HCT116 (cell line): ENCODE measurements at regions not wholly inside any gene's neighbourhood (a gene's known extent, or its start where the extent isn't known, plus 50 kb on each side); places are given as distances from the start of the nearest gene placed in this dataset.

Experiments
- ATAC-seq: fragments of 200-7000 bp; cut with Tn5 transposase; 2 replicates; pipeline ENCODE4 v1.9.1; 2020; ENCODE audit warnings: mild to moderate bottlenecking, moderate library complexity
- BruUV-seq: library from RNA; stranded (reverse); fragments of 400-500 nt; replicated peaks from 2 replicates; lab custom pipeline; 2021; lab: Mats Ljungman, UMichigan
- CTCF ChIA-PET: fragments of 300-600 bp; sonication (Branson Sonifier 250); formaldehyde crosslinking; loops from one replicate; lab custom pipeline; 2021; ENCODE audit warnings: antibody characterized with exemption; lab: Charles Lee
- POLR2A ChIA-PET: fragments of 300-600, 350-600 bp; sonication (Branson Sonifier 250); formaldehyde crosslinking; loops from one replicate; lab custom pipeline; 2021; ENCODE audit warnings: antibody characterized with exemption; lab: Charles Lee
- RAD21 ChIA-PET, 2 experiments: fragments of 300-600 bp; sonication (Branson Sonifier 250); formaldehyde crosslinking; loops; one replicate each; lab custom pipeline; 2023; ENCODE audit warnings: low total read pairs in 2 of 2; ENCODE audit not compliant: uncharacterized antibody in 2 of 2, unreplicated experiment in 2 of 2, low non-redundant PET in 1 of 2; lab: Charles Lee
- DNase-seq: peaks from one replicate; pipeline ENCODE4 v3.0.0-alpha.2; 2010; ENCODE audit warnings: low read depth, low spot score
- H2AFZ ChIP-seq: fragments of 200-600 bp; shearing (Covaris generic), sonication (generic); 2 replicates; pipeline ENCODE4 v1.6.1; 2017; ENCODE audit warnings: low read depth, mixed run types, mixed read lengths, antibody characterized with exemption, low read length; ENCODE audit not compliant: poor library complexity, severe bottlenecking
- H3K27ac ChIP-seq: 2 replicates; pipeline ENCODE4 v1.5.1; 2012; ENCODE audit warnings: low read depth, low read length
- H3K27me3 ChIP-seq: fragments of 200-600 bp; sonication (generic); 2 replicates; pipeline ENCODE4 v1.6.1; 2016; ENCODE audit warnings: mixed run types, low read length, mixed read lengths; ENCODE audit not compliant: insufficient read depth
- H3K36me3 ChIP-seq, 2 experiments: fragments of 200-500 bp in 1 of 2; fragments of 200-600 bp in 1 of 2; sonication (Bioruptor generic) in 1 of 2; sonication (generic) in 1 of 2; 2 replicates each; pipeline versions ENCODE4 v1.5.1 to v1.6.1; 2014 to 2016; ENCODE audit warnings: low read length in 2 of 2, inconsistent platforms in 1 of 2, mixed read lengths in 1 of 2, mixed run types in 1 of 2; ENCODE audit not compliant: insufficient read depth in 2 of 2, control insufficient read depth in 1 of 2
- H3K4me1 ChIP-seq, 2 experiments: fragments of 200-600 bp in 1 of 2; sonication (generic) in 1 of 2; 2 replicates each; pipeline versions ENCODE4 v1.5.1 to v1.6.1; 2012 to 2017; ENCODE audit warnings: low read length in 2 of 2, inconsistent platforms in 1 of 2, mild to moderate bottlenecking in 1 of 2, mixed read lengths in 1 of 2, mixed run types in 1 of 2, moderate library complexity in 1 of 2; ENCODE audit not compliant: insufficient read depth in 2 of 2, control insufficient read depth in 1 of 2
- H3K4me2 ChIP-seq: fragments of 200-600 bp; sonication (generic); 2 replicates; pipeline ENCODE4 v1.6.1; 2017; ENCODE audit warnings: mixed run types, low read length, mixed read lengths
- H3K4me3 ChIP-seq, 2 experiments: fragments of 200-600 bp in 1 of 2; sonication (generic) in 1 of 2; replicated peaks in 1 of 2; 2 replicates each; pipeline ENCODE4 v1.5.1; 2011 to 2016; ENCODE audit warnings: low read length in 2 of 2, control low read depth in 1 of 2, low read depth in 1 of 2, mild to moderate bottlenecking in 1 of 2, mixed read lengths in 1 of 2, mixed run types in 1 of 2
- H3K79me2 ChIP-seq: fragments of 200-600 bp; sonication (generic); 2 replicates; pipeline ENCODE4 v1.6.1; 2017; ENCODE audit warnings: mild to moderate bottlenecking, mixed run types, low read length, moderate library complexity, mixed read lengths; ENCODE audit not compliant: insufficient read depth
- H3K9ac ChIP-seq: fragments of 200-600 bp; sonication (generic); 2 replicates; pipeline ENCODE4 v1.6.1; 2016; ENCODE audit warnings: low read length, mixed read lengths
- H3K9me2 ChIP-seq: fragments of 200-600 bp; sonication (generic), shearing (Covaris generic); 2 replicates; pipeline ENCODE4 v1.6.1; 2017; ENCODE audit warnings: mixed run types, mild to moderate bottlenecking, moderate library complexity; ENCODE audit not compliant: insufficient read depth
- H3K9me3 ChIP-seq, 2 experiments: fragments of 200-500 bp in 1 of 2; fragments of 200-600 bp in 1 of 2; sonication (Bioruptor generic) in 1 of 2; sonication (generic) in 1 of 2; 2 replicates each; pipeline ENCODE4 v1.6.1; 2014 to 2017; ENCODE audit warnings: low read length in 2 of 2, mixed read lengths in 2 of 2, inconsistent platforms in 1 of 2, low read depth in 1 of 2, mild to moderate bottlenecking in 1 of 2, mixed run types in 1 of 2, moderate library complexity in 1 of 2; ENCODE audit not compliant: control insufficient read depth in 1 of 2, insufficient read depth in 1 of 2
- H4K20me1 ChIP-seq: fragments of 200-600 bp; sonication (generic), shearing (Covaris generic); 2 replicates; pipeline ENCODE4 v1.6.1; 2017; ENCODE audit warnings: mixed run types, mild to moderate bottlenecking, moderate library complexity; ENCODE audit not compliant: insufficient read depth
- EZH2 ChIP-seq: fragments of 200-600 bp; sonication (generic); IDR thresholded peaks from 2 replicates; pipeline ENCODE4 v1.6.1; 2017; ENCODE audit warnings: antibody characterized with exemption, mixed run types
- EZH2phosphoT487 ChIP-seq: fragments of 200-600 bp; IDR thresholded peaks from 2 replicates; pipeline ENCODE4 v1.6.1; 2018; ENCODE audit warnings: antibody characterized with exemption, borderline replicate concordance
- FOSL1 ChIP-seq: IDR thresholded peaks from 2 replicates; pipeline ENCODE4 v1.6.1; 2012; ENCODE audit warnings: low read depth
- POLR2A ChIP-seq: IDR thresholded peaks from 2 replicates; pipeline ENCODE4 v1.7.0; 2011; ENCODE audit warnings: borderline replicate concordance; ENCODE audit not compliant: insufficient read depth, insufficient read length; ENCODE audit errors: extremely low read depth
- REST ChIP-seq: IDR thresholded peaks from 2 replicates; pipeline ENCODE4 v1.6.1; 2012; ENCODE audit warnings: low read depth
- SIN3A ChIP-seq: IDR thresholded peaks from 2 replicates; pipeline ENCODE4 v1.6.1; 2012; ENCODE audit warnings: low read depth
- TCF7L2 ChIP-seq: IDR thresholded peaks from 2 replicates; pipeline ENCODE4 v1.7.0; 2011; ENCODE audit warnings: borderline replicate concordance, inconsistent platforms; ENCODE audit not compliant: insufficient read depth, insufficient read length; ENCODE audit errors: extremely low read depth
- intact Hi-C: fragments of 100-400 bp; cut with micrococcal nuclease; formaldehyde crosslinking; loops from 2 replicates; pipeline ENCODE4 v1.10.0; 2022

- no TSS peak for BruUV-seq
- Histone ChIP-seq H3K36me3 (no peaks in the 10 kb centered on the region), H3K4me2 (no peak overlapping the region), H3K9me3 (no peaks in the 10 kb centered on the region), H3K27me3 (peaks cover 49% of the 10 kb centered on the region), H3K9ac (no peak overlapping the region), H3K4me3 (no peak overlapping the region), H3K4me1 (no peaks in the 10 kb centered on the region), H3K9me2 (no peaks in the 10 kb centered on the region), H2AFZ (no peak overlapping the region), H3K27ac (no peak overlapping the region), H4K20me1 (no peaks in the 10 kb centered on the region), H3K79me2 (no peaks in the 10 kb centered on the region)
- RAD21 ChIA-PET: no interaction called here
- DNase-seq (no peak), ATAC-seq (no peak)
- no peak for TF ChIP-seq EZH2
- CTCF ChIA-PET: no interaction called here
- POLR2A ChIA-PET: no interaction called here
- intact Hi-C loops: no loop called here
Observed at GRCh38 chr1:110750562-110750961, 75.8 kb upstream of the KCNA3 start.

GRCh38 chr1:110749960-110750359 lies 75.2 kb upstream of the KCNA3 start:
- CTCF ChIA-PET: no interaction called here
- ATAC-seq (no peak), DNase-seq (no peak)
- H3K9ac ChIP-seq: no peak overlapping the region
- intact Hi-C loops: no loop called here
- BruUV-seq: no TSS peak
- no peaks in the 10 kb centered on the region for H3K9me3 ChIP-seq
- no peaks in the 10 kb centered on the region for H3K9me2 ChIP-seq
- RAD21 ChIA-PET: no interaction called here
- H4K20me1 ChIP-seq: no peaks in the 10 kb centered on the region
- TF ChIP-seq POLR2A (no peak), SIN3A (no peak)
- no peak overlapping the region for H3K27ac ChIP-seq
- H3K4me2 ChIP-seq: no peak overlapping the region
- no peaks in the 10 kb centered on the region for H3K4me1 ChIP-seq
- H3K27me3 ChIP-seq: peaks cover 55% of the 10 kb centered on the region
- no peak overlapping the region for H3K4me3 ChIP-seq
- H2AFZ ChIP-seq: no peak overlapping the region
- H3K36me3 ChIP-seq: no peaks in the 10 kb centered on the region
- H3K79me2 ChIP-seq: no peaks in the 10 kb centered on the region
- POLR2A ChIA-PET: no interaction called here

GRCh38 chr1:110746644-110747259 lies 72.0 kb upstream of the KCNA3 start:
- H3K4me2 ChIP-seq: no peak overlapping the region
- CTCF ChIA-PET: no interaction called here

More at GRCh38 chr1:110746644-110747259, 72.0 kb upstream of the KCNA3 start:
- ATAC-seq (no peak), DNase-seq (no peak)
- BruUV-seq: no TSS peak
- POLR2A ChIA-PET: no interaction called here
- Histone ChIP-seq H3K9me3 (no peaks in the 10 kb centered on the region), H4K20me1 (no peaks in the 10 kb centered on the region), H3K27me3 (peaks cover 47% of the 10 kb centered on the region), H3K9ac (no peak overlapping the region), H3K4me1 (no peaks in the 10 kb centered on the region), H3K27ac (no peak overlapping the region), H3K79me2 (no peaks in the 10 kb centered on the region), H3K9me2 (no peaks in the 10 kb centered on the region), H2AFZ (no peak overlapping the region), H3K4me3 (no peak overlapping the region), H3K36me3 (no peaks in the 10 kb centered on the region)
- TF ChIP-seq REST (peak; percentile 93), TCF7L2 (peak; percentile 69), EZH2phosphoT487 (no peak), FOSL1 (no peak)
- intact Hi-C loops: no loop called here
- RAD21 ChIA-PET: no interaction called here
